ENCODE measurements at regions not wholly inside any gene's neighbourhood (a gene's known extent, or its start where the extent isn't known, plus 50 kb on each side); places are given as distances from the start of the nearest gene placed in this dataset.

DNA sequence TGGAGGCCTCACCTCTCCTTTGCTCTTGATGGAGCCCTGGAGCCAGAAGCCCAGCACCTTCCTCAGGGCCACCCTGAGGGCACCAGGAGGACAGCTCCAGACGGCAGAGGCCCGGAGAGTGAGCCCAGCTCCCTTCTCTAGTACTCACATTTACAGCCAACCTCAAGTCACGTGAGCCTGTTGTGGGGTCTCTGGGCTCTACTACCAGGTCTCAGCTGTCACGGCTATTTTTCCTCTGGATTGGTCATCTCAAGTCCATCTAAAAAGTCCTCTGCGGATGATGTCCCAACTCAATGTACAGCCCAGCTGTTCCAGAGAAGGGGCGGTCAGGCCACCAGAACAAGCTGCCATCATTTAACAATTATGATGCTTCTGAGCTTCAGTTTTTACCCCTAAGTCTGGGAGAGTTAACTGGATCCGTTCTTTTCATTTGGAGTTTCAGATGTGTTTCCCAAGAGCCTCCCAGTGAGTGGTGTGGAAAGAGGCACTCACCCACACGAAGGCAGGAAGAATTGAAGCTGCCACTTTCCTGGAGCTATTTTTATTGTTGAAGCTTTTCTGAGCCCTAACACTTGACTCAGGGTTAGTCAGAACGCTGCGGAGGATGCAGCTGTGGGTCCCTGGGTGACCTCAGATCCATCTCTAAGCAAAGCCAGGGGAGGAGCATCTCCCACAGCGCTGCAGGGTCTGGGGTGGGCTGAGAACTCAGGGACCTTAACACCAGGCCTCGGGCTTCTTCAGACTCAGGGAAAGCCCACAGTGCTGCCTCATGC lies 143.5 kb upstream of the UBL3 start:
- no peak overlapping the region for H3K27ac ChIP-seq (ENCODE audit: insufficient read depth, low read length, poor library complexity, severe bottlenecking)
- Mint-ChIP-seq H3K36me3 (no peaks in the 10 kb centered on the region), H3K27me3 (peaks cover 5% of the 10 kb centered on the region), H3K4me3 (no peak overlapping the region), H3K27ac (no peak overlapping the region), H3K9me3 (no peaks in the 10 kb centered on the region), H3K4me1 (peaks cover 0 to 5% (median 0%) of the 10 kb centered on the region in 4 donors)
- DNase-seq (no peak), ATAC-seq (ENCODE audit: low read depth in 2 of 2) (no peak)
- no peaks in the 10 kb centered on the region for H3K9me3 ChIP-seq (ENCODE audit: control insufficient read depth in 2 of 2, low read length in 2 of 2)
- no peaks in the 10 kb centered on the region for H3K36me3 ChIP-seq (ENCODE audit: control insufficient read depth, insufficient read depth, low read length)
- H3K27me3 ChIP-seq (ENCODE audit: control insufficient read depth, insufficient read depth, low read length), result no peaks in the 10 kb centered on the region
- no peaks in the 10 kb centered on the region for H3K4me1 ChIP-seq (ENCODE audit: control insufficient read depth, insufficient read depth, low read length, poor library complexity, severe bottlenecking)
- no peak overlapping the region for H3K4me3 ChIP-seq (ENCODE audit: low read depth, low read length)

DNA sequence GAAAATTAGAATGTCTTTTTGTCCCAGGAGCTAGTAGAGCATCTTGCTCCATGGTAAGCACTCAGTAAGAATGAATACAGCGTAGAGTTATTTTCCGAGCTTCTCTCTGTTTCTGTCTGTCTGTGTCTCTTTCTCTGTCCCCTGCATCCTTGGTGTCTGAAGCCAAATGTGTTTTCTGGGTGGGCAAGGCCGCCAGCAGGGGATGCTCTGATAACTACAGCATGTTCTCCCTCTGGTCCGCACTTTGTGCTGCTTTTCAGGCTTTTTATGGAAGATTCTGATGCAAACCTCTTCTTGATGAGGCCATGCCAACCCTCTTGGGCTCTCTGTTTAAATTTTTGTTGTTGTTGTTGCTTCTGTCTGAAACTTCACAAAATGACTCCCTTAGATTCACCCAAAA lies 142.8 kb upstream of the UBL3 start:
- Mint-ChIP-seq H3K36me3 (peaks cover 2% of the 10 kb centered on the region), H3K27me3 (peaks cover 5% of the 10 kb centered on the region), H3K4me3 (no peak overlapping the region), H3K27ac (no peak overlapping the region), H3K4me1 (peaks cover 0 to 6% (median 0%) of the 10 kb centered on the region in 4 donors), H3K9me3 (peaks cover 0 to 4% (median 1%) of the 10 kb centered on the region in 7 donors)
- no peaks in the 10 kb centered on the region for H3K4me1 ChIP-seq (ENCODE audit: control insufficient read depth, insufficient read depth, low read length, poor library complexity, severe bottlenecking)
- H3K36me3 ChIP-seq (ENCODE audit: control insufficient read depth, insufficient read depth, low read length), result no peaks in the 10 kb centered on the region
- ATAC-seq (ENCODE audit: low read depth in 2 of 2) (no peak), DNase-seq (no peak)
- no peak overlapping the region for H3K27ac ChIP-seq (ENCODE audit: insufficient read depth, low read length, poor library complexity, severe bottlenecking)
- peaks cover 0 to under 1% of the 10 kb centered on the region in 2 experiments for H3K9me3 ChIP-seq (ENCODE audit: control insufficient read depth in 2 of 2, low read length in 2 of 2)
- no peaks in the 10 kb centered on the region for H3K27me3 ChIP-seq (ENCODE audit: control insufficient read depth, insufficient read depth, low read length)
- H3K4me3 ChIP-seq (ENCODE audit: low read depth, low read length), result no peak overlapping the region

DNA sequence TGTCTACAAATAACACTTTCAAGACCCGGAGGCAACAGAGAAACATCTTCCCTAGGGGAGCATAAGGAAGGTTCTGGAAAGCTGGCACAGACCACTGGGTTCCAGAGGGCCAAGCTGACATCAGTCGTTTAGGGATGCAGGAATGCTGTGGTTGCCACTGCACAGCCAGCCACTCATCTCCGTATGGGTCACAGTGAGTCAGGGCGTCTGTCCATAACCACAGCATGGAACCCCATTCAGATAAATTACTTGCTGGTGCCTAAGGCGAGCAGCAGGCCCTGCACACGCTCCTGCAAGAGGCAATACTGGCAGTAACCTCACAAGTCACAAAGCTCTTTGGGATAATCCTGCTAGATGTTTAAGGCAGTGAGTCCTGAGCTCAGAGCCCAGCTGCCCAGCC lies 140.9 kb upstream of the UBL3 start:
- DNase-seq, result no peak
- Histone ChIP-seq H3K4me1 (ENCODE audit: control insufficient read depth, insufficient read depth, low read length, poor library complexity, severe bottlenecking) (no peaks in the 10 kb centered on the region), H3K36me3 (ENCODE audit: control insufficient read depth, insufficient read depth, low read length) (no peaks in the 10 kb centered on the region), H3K4me3 (ENCODE audit: low read depth, low read length) (no peak overlapping the region), H3K27me3 (ENCODE audit: control insufficient read depth, insufficient read depth, low read length) (no peaks in the 10 kb centered on the region), H3K27ac (ENCODE audit: insufficient read depth, low read length, poor library complexity, severe bottlenecking) (no peak overlapping the region), H3K9me3 (ENCODE audit: control insufficient read depth in 2 of 2, low read length in 2 of 2) (peaks cover 8 to 15% of the 10 kb centered on the region in 2 experiments)
- H3K36me3 Mint-ChIP-seq, result peaks cover 12% of the 10 kb centered on the region
- peaks cover 2 to 15% (median 7%) of the 10 kb centered on the region in 7 donors for H3K9me3 Mint-ChIP-seq
- H3K4me1 Mint-ChIP-seq, result peaks cover 0 to 8% (median 1%) of the 10 kb centered on the region in 4 donors
- H3K27ac Mint-ChIP-seq, result no peak overlapping the region
- peaks cover 5% of the 10 kb centered on the region for H3K27me3 Mint-ChIP-seq
- no peak overlapping the region for H3K4me3 Mint-ChIP-seq
- ATAC-seq (ENCODE audit: low read depth in 2 of 2), result no peak

DNA sequence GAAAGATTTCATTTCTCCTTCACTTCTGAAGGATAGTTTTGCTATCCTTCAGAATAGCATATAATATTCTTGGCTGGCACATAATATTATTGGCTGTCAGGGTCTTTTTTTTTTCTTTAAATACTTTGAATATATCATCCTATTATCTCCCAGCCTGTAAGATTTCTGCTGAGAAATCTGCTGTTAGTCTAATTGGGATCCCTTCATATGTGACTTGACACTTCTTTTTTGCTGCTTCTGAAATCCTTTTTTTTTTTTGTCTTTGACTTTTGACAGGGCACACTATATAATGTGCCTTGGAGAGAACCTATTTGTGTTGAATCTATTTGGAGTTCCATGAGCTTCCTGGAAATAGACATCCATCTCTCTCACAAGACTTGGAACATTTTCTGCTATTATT lies 136.9 kb upstream of the UBL3 start:
- Histone ChIP-seq H3K36me3 (ENCODE audit: control insufficient read depth, insufficient read depth, low read length) (no peaks in the 10 kb centered on the region), H3K9me3 (ENCODE audit: control insufficient read depth in 2 of 2, low read length in 2 of 2) (peaks cover 8 to 15% of the 10 kb centered on the region in 2 experiments), H3K27ac (ENCODE audit: insufficient read depth, low read length, poor library complexity, severe bottlenecking) (no peak overlapping the region), H3K27me3 (ENCODE audit: control insufficient read depth, insufficient read depth, low read length) (no peaks in the 10 kb centered on the region), H3K4me1 (ENCODE audit: control insufficient read depth, insufficient read depth, low read length, poor library complexity, severe bottlenecking) (no peaks in the 10 kb centered on the region), H3K4me3 (ENCODE audit: low read depth, low read length) (no peak overlapping the region)
- Mint-ChIP-seq H3K27ac (no peak overlapping the region), H3K27me3 (peaks cover 25% of the 10 kb centered on the region), H3K36me3 (peaks cover 16% of the 10 kb centered on the region), H3K4me3 (no peak overlapping the region), H3K4me1 (peaks cover 2 to 7% (median 5%) of the 10 kb centered on the region in 4 donors), H3K9me3 (peaks cover 4 to 23% (median 7%) of the 10 kb centered on the region in 7 donors)
- ATAC-seq (ENCODE audit: low read depth in 2 of 2), result no peak
- no peak for DNase-seq

DNA sequence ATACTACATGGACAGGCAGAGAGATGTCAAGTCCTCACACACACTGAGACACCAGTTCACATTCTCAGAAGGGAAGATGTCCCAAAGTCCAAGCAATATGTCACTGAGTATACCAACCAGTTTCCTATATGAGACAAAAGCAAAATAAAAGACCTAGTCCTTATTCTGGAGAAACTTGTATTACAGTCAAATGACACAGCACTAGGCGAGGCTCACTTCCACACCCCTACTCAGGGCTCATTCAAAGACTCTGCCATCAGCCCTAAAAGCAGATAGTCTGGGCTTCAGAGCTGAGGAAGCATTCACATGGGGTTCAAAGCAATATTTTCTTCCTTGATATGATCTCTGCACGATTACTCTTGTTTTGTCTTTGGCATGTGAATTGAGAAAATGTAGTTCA lies 129.9 kb upstream of the UBL3 start:
- Mint-ChIP-seq H3K27ac (no peak overlapping the region), H3K4me3 (no peak overlapping the region), H3K4me1 (peaks cover 4 to 20% (median 13%) of the 10 kb centered on the region in 4 donors), H3K27me3 (peaks cover 11% of the 10 kb centered on the region), H3K9me3 (peaks cover 0 to 10% (median 0%) of the 10 kb centered on the region in 7 donors), H3K36me3 (peaks cover 4% of the 10 kb centered on the region)
- Histone ChIP-seq H3K4me1 (ENCODE audit: control insufficient read depth, insufficient read depth, low read length, poor library complexity, severe bottlenecking) (peaks cover 2% of the 10 kb centered on the region), H3K4me3 (ENCODE audit: low read depth, low read length) (no peak overlapping the region), H3K36me3 (ENCODE audit: control insufficient read depth, insufficient read depth, low read length) (no peaks in the 10 kb centered on the region), H3K27me3 (ENCODE audit: control insufficient read depth, insufficient read depth, low read length) (no peaks in the 10 kb centered on the region), H3K27ac (ENCODE audit: insufficient read depth, low read length, poor library complexity, severe bottlenecking) (no peak overlapping the region), H3K9me3 (ENCODE audit: control insufficient read depth in 2 of 2, low read length in 2 of 2) (no peaks in the 10 kb centered on the region)
- ATAC-seq (ENCODE audit: low read depth in 2 of 2), result no peak
- no peak for DNase-seq

DNA sequence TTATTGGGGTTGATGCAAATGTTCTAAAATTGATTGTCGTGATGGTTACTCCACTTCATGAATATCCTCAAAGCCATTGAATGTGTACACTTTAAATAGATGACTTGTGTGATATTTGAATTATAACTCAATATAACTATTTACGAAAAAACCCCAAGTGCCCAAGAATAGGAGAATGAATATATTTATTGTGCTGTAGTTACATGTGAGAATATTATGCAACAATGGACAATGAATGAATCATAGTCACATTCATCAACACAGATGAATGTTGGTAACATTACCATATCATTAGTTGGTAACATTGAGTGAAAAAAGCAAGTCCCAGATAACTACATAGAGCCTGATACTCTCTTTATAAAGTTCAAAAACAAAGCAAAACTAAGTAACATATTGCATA lies 127.8 kb upstream of the UBL3 start:
- H3K27me3 Mint-ChIP-seq, result no peaks in the 10 kb centered on the region
- Histone ChIP-seq H3K27me3 (ENCODE audit: control insufficient read depth, insufficient read depth, low read length) (no peaks in the 10 kb centered on the region), H3K27ac (ENCODE audit: insufficient read depth, low read length, poor library complexity, severe bottlenecking) (no peak overlapping the region), H3K4me1 (ENCODE audit: control insufficient read depth, insufficient read depth, low read length, poor library complexity, severe bottlenecking) (peaks cover 8% of the 10 kb centered on the region), H3K36me3 (ENCODE audit: control insufficient read depth, insufficient read depth, low read length) (no peaks in the 10 kb centered on the region), H3K9me3 (ENCODE audit: control insufficient read depth in 2 of 2, low read length in 2 of 2) (no peaks in the 10 kb centered on the region), H3K4me3 (ENCODE audit: low read depth, low read length) (no peak overlapping the region)
- no peak overlapping the region for H3K27ac Mint-ChIP-seq
- H3K4me1 Mint-ChIP-seq, result peaks cover 5 to 28% (median 14%) of the 10 kb centered on the region in 4 donors
- no peak for DNase-seq
- H3K9me3 Mint-ChIP-seq, result peaks cover 0 to 7% (median 0%) of the 10 kb centered on the region in 7 donors
- H3K4me3 Mint-ChIP-seq, result no peak overlapping the region
- H3K36me3 Mint-ChIP-seq, result peaks cover 4% of the 10 kb centered on the region
- no peak for ATAC-seq (ENCODE audit: low read depth in 2 of 2)

DNA sequence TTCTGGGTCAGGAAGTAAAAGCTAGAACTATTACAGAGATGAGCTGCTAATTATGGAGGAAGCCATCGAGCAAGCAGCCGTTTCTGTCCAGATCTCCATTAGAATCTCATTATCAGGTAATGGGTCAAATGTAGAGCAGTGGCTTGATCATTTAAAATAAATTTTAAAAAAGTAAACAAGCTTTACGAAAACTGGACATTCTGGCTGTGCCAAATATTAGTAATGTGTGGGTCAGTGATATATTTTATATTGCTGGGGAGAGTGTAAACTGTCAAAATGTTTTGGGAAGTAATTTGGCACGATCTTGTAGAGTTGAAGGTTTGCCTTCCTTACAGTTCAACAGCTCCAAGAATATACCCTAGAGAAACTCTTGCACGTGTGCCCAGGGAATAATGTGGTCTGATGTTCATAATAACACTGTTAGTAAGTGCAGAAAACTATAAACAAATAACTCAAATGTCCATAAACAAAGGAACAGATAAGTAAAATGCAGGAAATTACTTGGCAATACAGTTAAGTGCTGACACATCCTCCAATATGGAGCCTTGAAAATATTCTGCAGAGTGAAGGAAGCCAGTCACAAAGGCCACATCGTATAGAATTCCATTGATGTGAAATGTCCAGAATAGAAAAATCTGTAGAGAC lies 127.2 kb upstream of the UBL3 start:
- Mint-ChIP-seq H3K4me3 (no peak overlapping the region), H3K36me3 (peaks cover 4% of the 10 kb centered on the region), H3K9me3 (peaks cover 0 to 6% (median 0%) of the 10 kb centered on the region in 7 donors), H3K27me3 (no peaks in the 10 kb centered on the region), H3K27ac (no peak overlapping the region), H3K4me1 (peaks cover 5 to 28% (median 14%) of the 10 kb centered on the region in 4 donors)
- no peaks in the 10 kb centered on the region for H3K9me3 ChIP-seq (ENCODE audit: control insufficient read depth in 2 of 2, low read length in 2 of 2)
- DNase-seq (no peak), ATAC-seq (ENCODE audit: low read depth in 2 of 2) (no peak)
- H3K4me1 ChIP-seq (ENCODE audit: control insufficient read depth, insufficient read depth, low read length, poor library complexity, severe bottlenecking), result peaks cover 8% of the 10 kb centered on the region
- no peaks in the 10 kb centered on the region for H3K36me3 ChIP-seq (ENCODE audit: control insufficient read depth, insufficient read depth, low read length)
- no peak overlapping the region for H3K27ac ChIP-seq (ENCODE audit: insufficient read depth, low read length, poor library complexity, severe bottlenecking)
- no peaks in the 10 kb centered on the region for H3K27me3 ChIP-seq (ENCODE audit: control insufficient read depth, insufficient read depth, low read length)
- H3K4me3 ChIP-seq (ENCODE audit: low read depth, low read length), result no peak overlapping the region

All from CD4-positive, CD25-positive, alpha-beta regulatory T cell (primary cell).